ENCODE measurements at regions not wholly inside any gene's neighbourhood (a gene's known extent, or its start where the extent isn't known, plus 50 kb on each side); places are given as distances from the start of the nearest gene placed in this dataset.
"Not testable (repeated sequence)": the region's sequence is repeated elsewhere in the genome, so short reads cannot be mapped to it uniquely, and the experiment has no call there.

DNA sequence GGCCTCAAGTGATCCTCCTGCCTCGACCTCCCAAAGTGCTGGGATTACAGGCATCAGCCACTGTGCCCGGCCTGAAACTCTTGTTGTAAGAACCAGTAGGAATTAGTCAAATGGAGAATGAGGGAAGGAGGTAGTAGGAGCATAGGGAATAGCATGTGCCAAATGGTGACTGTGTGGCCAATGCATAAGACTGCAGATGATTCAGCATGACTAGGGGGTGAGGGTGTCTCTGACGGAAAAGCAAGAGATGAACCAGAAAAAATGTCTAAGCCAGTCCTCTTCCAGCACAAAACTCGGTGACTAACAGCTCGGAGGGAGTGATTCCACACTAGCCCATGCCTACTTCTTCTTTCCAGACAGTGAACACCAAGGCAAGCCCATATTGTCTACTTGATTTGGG, 58.2 kb upstream of the DUSP21 start:
- peak; percentile 51 for DNase-seq (ENCODE audit: low read depth)

DNA sequence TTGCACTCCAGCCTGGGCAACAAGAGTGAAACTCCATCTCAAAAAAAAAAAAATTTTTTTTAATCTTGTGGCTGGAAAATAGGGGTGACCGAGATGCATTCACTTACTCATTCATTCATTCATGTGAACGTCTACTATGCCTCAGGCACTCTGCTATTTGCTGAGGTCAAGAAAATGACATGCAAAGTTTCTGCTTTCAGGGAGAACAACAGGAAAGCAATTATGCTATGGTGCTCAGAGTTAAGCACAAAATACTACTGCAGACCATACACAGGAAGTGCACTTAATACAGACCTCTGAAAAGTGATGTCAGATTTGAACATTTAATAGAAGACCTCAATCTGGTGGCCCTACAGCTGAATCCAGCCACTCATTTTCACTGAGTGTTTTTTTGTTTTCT, 59.6 kb upstream of the DUSP21 start:
- peak; percentile 9 for DNase-seq (ENCODE audit: low read depth)

DNA sequence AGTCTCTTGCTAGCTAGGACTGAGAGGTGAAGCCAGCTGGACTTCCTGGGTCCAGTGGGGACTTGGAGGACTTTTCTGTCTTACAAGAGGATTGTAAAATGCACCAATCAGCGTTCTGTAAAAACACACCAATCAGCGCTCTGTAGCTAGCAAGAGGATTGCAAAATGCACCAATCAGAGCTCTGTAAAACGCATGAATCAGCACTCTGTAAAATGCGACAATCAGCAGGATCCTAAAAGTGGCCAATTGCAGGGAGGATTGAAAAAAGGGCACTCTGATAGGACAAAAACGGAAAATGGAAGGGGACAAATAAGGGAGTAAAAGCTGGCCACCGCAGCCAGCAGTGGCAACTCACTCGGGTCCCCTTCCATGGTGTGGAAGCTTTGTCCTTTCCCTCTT, 65.6 kb upstream of the DUSP21 start:
- DNase-seq (ENCODE audit: low read depth) = no peak

GRCh38 chrX:44775726-44776125, 68.1 kb upstream of the DUSP21 start:
- DNase-seq (ENCODE audit: low read depth) = no peak

- DNase-seq (ENCODE audit: low read depth) = not testable (repeated sequence)
Observed at GRCh38 chrX:44774066-44774465, 69.8 kb upstream of the DUSP21 start.

GRCh38 chrX:44770121-44770520, 73.7 kb upstream of the DUSP21 start:
- no peak for DNase-seq (ENCODE audit: low read depth)

- DNase-seq (ENCODE audit: low read depth) = no peak
Observed at GRCh38 chrX:44767308-44767707, 76.5 kb upstream of the DUSP21 start.

DNA sequence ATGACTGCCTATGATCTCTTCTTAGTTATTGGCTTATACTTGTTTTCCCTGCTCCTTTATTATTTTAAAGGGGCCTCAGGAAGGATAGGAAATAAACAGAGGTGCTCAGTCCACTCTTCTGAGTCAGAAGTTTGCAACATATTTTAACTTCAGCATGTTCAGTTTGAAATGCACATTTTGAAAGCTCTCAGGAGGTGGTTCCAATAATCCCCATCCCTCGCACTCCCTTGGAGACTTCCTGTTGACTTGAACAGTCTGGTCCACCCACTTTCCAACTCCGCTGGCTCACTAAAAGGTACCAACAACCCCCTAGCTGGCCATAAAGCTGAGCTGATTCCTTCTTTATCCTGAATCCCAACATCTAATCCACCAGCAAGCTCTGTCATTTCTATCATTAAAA, 78.3 kb upstream of the DUSP21 start:
- DNase-seq (ENCODE audit: low read depth) = no peak

DNA sequence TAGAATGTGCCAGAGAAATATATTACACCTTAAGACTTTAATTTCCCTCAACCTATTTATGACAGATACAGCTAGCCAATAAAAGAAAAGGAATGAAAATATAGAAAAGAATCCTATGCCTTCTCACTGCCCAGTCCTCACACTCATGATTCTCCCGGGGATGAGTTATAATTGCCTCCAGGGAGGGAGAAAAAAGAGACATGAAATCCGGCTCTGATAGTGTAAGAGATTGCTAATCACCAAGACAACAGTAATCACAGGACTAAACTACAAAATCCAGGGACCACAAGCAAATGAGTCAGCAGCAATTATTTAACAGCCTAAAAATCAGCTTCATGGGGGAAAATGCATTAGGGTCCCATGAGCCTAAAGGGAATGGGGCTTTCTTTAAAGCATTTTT, 95.9 kb upstream of the DUSP21 start:
- peak; percentile 10 for DNase-seq (ENCODE audit: low read depth)

- DNase-seq (ENCODE audit: low read depth) = no peak
Observed at GRCh38 chrX:44747317-44747716, 96.5 kb upstream of the DUSP21 start.

DNA sequence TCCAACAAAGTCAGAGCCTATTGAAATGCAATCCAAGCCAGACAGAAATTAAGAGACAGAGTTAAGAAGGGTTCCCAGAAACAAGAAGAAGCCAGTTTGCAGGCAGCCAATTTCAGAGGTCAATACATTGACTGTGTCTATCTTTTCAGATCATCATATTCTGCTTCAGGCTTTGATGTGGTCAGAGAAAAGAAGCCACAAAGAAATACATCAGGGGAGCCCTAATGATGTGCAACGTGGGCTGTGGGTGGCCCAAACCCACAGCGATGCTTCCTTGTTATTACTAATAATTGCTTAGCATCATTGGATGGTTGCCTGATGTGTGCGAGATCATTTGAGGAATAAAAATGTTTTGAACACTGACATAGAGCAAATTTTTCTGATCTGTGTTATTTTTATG, 99.0 kb upstream of the DUSP21 start:
- no peak for DNase-seq (ENCODE audit: low read depth)

DNA sequence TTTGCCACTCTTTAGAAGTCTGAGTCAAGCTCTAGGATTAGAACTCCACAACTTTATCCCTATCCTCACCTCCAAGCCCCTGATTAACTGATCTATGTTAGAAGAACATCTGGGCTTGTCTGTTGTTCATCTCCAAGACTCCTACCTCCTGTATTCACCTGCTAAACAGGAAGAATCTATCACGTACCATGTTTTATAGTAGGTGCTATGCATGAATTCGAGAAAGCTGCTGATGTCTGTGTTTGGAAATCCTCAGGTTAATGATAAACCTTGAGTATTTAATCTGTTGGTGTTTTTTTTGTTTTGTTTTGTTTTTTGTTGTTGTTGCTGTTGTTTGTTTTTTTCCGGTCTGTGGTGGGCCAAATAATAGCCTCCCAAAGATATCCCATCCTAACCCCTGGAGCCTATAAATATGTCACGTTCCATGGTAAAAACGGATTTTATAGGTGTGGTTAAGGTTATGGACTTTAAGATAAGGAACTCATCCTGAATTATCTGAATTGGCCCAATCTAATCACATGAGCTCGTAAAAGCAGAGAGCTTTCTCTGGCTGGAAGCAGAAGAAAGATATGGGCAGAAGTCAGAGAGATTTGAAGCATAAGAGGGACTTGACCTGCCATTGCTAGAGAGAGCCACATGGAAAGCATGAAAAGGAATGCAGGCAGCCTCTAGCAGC, 101.2 kb upstream of the DUSP21 start:
- DNase-seq (ENCODE audit: low read depth) = no peak

DNA sequence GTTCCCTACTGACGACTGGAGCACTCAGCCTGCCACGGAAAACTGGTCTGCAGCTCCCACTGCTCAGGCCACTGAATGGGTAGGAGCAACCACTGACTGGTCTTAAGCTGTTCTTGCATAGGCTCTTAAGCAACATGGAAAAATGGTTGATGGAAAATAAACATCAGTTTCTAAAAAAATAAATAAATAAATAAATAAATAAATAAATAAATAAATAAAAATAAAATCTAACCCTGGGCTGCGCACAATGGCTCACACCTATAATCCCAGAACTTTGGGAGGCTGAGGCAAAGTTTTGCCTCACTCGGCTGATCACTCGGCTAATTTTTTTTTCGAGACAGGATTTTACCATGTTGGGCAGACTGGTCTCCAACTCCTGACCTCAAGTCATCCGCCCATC, 102.0 kb upstream of the DUSP21 start:
- DNase-seq (ENCODE audit: low read depth) = not testable (repeated sequence)

GRCh38 chrX:44741458-44741857, 102.4 kb upstream of the DUSP21 start:
- DNase-seq (ENCODE audit: low read depth) = not testable (repeated sequence)

GRCh38 chrX:44735498-44735897, 108.3 kb upstream of the DUSP21 start:
- no peak for DNase-seq (ENCODE audit: low read depth)

GRCh38 chrX:44733931-44734330, 109.9 kb upstream of the DUSP21 start:
- no peak for DNase-seq (ENCODE audit: low read depth)

GRCh38 chrX:44731160-44731559, 112.7 kb upstream of the DUSP21 start:
- DNase-seq (ENCODE audit: low read depth) = no peak

DNA sequence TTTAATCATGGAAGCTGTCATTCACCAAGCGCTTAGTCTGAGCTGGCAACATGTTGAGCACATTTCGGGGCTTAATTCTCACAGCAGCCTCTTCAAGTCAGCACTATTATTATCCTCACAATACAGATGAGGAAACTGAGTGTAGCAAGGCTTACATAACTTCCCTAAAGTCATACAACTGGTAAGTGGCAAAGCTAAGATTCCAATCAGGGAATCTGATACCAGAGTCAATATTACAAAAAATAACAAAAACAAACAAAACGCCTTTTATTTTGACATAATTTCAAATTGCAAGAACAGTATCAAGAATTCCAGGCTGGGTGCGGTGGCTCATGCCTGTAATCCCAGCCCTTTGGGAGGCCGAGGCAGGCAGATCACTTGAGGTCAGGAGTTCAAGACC, 120.4 kb upstream of the DUSP21 start:
- DNase-seq (ENCODE audit: low read depth) = no peak

GRCh38 chrX:44708470-44708869, 135.4 kb upstream of the DUSP21 start:
- no peak for DNase-seq (ENCODE audit: low read depth)

DNA sequence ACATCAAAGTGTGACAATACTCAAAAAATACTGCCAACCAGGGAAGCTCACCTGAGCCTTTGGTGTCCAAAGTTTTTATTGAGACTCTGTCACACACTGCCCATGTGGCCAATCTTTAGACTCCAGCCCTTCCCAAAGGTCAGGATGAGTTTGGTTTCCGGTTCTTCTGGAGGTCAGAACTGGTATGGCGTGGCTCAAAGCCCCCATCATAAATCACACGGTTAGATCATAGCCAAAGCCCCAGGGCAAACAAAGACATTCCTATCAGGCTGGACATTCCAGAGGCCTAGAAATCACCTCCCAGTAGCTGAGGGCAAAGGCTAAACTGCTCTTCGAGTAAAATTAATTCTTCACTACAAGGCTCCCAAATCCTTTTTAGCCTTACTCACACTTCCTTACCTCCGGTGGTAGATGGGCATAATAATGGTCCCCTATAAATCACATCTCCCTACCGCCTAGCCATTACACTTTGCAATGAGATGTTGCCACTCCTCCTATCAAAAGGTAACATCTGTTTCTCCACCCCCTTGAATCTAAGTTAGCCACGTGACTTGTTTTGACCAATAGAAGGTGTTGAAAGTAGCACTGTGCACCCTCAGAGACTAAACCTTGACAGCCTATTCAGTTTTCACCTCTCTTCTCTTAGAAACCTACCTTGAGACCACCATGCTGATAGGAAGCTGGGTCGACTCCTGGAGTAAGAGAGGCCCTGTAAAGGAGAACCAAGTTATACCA, 137.8 kb upstream of the DUSP21 start:
- DNase-seq (ENCODE audit: low read depth) = no peak

DNA sequence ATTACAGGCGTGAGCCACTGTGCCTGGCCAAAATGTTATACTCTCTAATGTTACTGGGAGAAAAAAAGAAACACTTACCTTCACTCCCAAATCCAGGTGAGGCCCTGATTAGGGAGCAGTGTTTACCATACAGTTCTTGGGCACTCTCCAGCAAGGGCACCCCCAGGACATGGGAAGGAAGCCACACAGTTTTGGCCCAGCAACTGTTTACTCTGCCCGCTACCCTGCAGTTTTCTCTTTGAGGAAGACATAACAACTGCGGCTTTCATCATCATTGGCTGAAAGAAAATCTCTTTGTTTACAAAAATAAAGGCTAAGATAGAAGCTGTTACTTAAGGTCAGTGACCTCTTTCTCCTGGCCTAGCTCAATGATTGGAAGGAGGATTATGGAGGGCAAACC, 145.5 kb upstream of the DUSP21 start:
- no peak for DNase-seq (ENCODE audit: low read depth)

- DNase-seq (ENCODE audit: low read depth) = no peak
Observed at GRCh38 chrX:44693255-44693654, 150.6 kb upstream of the DUSP21 start.

DNA sequence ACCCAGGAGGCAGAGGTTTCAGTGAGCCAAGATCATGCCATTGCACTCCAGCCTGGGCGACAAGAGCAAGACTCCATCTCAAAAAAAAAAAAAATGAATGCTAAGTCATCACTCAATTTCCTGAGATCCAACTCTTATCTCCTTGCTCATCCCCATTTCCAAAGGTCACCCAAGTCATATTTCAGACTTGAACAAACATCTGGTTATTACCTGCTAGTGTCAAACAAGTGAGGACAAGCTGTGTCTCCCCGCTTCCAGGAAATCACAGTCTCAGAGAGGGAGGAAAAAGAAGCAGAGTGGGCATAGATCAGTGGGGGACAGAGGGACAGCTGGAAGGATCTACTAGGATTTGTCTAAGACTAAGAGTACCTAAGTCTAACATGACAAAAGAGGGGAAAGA, 147.5 kb upstream of the FUNDC1 start:
- no peak for DNase-seq (ENCODE audit: low read depth)
